ENCODE measurements at regions not wholly inside any gene's neighbourhood (a gene's known extent, or its start where the extent isn't known, plus 50 kb on each side); places are given as distances from the start of the nearest gene placed in this dataset.

- DNase-seq: no peak
These were observed 382.9 kb downstream of the HNRNPD start for GRCh38 chr4:81990898-81991297.

GRCh38 chr4:81990211-81990610 lies 383.6 kb downstream of the HNRNPD start:
- no peak for DNase-seq

GRCh38 chr4:81989202-81989601 lies 384.6 kb downstream of the HNRNPD start:
- no peak for DNase-seq

GRCh38 chr4:81988178-81988577 lies 385.6 kb downstream of the HNRNPD start:
- no peak for DNase-seq

- DNase-seq: no peak
These were observed 389.0 kb downstream of the HNRNPD start for GRCh38 chr4:81984746-81985145.

- no peak for DNase-seq
These were observed 390.8 kb downstream of the HNRNPD start for GRCh38 chr4:81982846-81983540.

GRCh38 chr4:81981218-81981617 lies 392.6 kb downstream of the HNRNPD start:
- DNase-seq: no peak

- no peak for DNase-seq
These were observed 399.3 kb downstream of the HNRNPD start for GRCh38 chr4:81974523-81974922.

- no peak for DNase-seq
These were observed 402.0 kb downstream of the HNRNPD start for GRCh38 chr4:81971637-81972381.

GRCh38 chr4:81971061-81971460 lies 402.7 kb downstream of the HNRNPD start:
- DNase-seq: no peak

- DNase-seq: no peak
These were observed 403.3 kb downstream of the HNRNPD start for GRCh38 chr4:81970454-81970853.

- no peak for DNase-seq
These were observed 407.1 kb downstream of the HNRNPD start for GRCh38 chr4:81966676-81967075.

- DNase-seq: no peak
These were observed 407.9 kb downstream of the HNRNPD start for GRCh38 chr4:81965911-81966310.

GRCh38 chr4:81965454-81965853 lies 408.3 kb downstream of the HNRNPD start:
- DNase-seq: no peak

- DNase-seq: no peak
These were observed 410.1 kb downstream of the HNRNPD start for GRCh38 chr4:81963763-81964020.

GRCh38 chr4:81963015-81963762 lies 410.6 kb downstream of the HNRNPD start:
- no peak for DNase-seq

GRCh38 chr4:81960961-81961360 lies 412.8 kb downstream of the HNRNPD start:
- no peak for DNase-seq

- DNase-seq: no peak
These were observed 419.5 kb downstream of the HNRNPD start for GRCh38 chr4:81954271-81954670.

- DNase-seq: no peak
These were observed 421.8 kb downstream of the HNRNPD start for GRCh38 chr4:81951891-81952455.

- DNase-seq: no peak
These were observed 426.8 kb downstream of the HNRNPD start for GRCh38 chr4:81946996-81947395.

GRCh38 chr4:81930506-81931238 lies 443.1 kb downstream of the HNRNPD start:
- no peak for DNase-seq

- DNase-seq: no peak
These were observed 450.7 kb downstream of the HNRNPD start for GRCh38 chr4:81923140-81923539.

- DNase-seq: no peak
These were observed 450.6 kb upstream of the RASGEF1B start for GRCh38 chr4:81922313-81922712.
